HG02981 (cell line): ENCODE measurements at regions not wholly inside any gene's neighbourhood (a gene's known extent, or its start where the extent isn't known, plus 50 kb on each side); places are given as distances from the start of the nearest gene placed in this dataset.
A peak's percentile ranks its signal among the peaks of the same experiment; 100 is the strongest.
"Not testable (repeated sequence)": the region's sequence is repeated elsewhere in the genome, so short reads cannot be mapped to it uniquely, and the experiment has no call there.

Source experiments
- ATAC-seq: cut with Tn5 transposase; IDR thresholded peaks from one replicate; pipeline ENCODE4 v1.9.1; 2021; ENCODE audit warnings: mild to moderate bottlenecking, moderate library complexity; ENCODE audit not compliant: unreplicated experiment

- peak; percentile 73 for ATAC-seq
Measured at GRCh38 chr6:139736325-139736906, 362.0 kb upstream of the CITED2 start.

- no peak for ATAC-seq
Measured at GRCh38 chr6:139732451-139732850, 358.0 kb upstream of the CITED2 start.

DNA sequence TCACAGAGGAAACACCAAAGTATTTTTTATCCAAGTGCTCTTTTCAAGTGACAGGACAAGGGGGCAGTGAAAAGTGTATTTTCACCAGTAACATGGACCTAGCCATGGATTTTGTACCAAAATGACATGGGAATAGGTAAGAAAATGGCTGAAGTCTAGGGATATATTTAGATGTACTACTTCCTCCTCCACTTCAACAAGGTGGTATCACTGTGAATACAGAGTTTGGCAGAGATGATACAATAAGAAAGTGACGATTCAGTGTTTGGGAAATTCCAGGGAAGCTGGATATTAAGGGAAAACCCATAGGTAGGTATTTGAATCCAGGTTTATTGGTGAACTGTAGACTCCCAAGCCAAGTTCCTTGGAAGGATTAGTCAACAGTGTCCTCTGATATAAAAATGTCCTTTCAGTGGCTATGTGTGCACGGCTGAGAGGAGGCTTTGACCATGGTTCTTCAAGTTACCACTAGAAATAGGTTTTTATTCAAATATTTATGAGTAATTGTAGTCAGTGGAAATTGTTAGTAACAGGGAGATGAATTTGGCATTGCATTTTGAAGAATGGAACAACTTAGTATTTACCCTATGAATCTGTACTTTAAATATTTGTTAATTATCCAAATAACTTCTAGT is 356.0 kb upstream of the CITED2 start:
- no peak for ATAC-seq

- no peak for ATAC-seq
Measured at GRCh38 chr6:139728876-139729427, 354.5 kb upstream of the CITED2 start.

- not testable (repeated sequence) for ATAC-seq
Measured at GRCh38 chr6:139726272-139726671, 351.8 kb upstream of the CITED2 start.

DNA sequence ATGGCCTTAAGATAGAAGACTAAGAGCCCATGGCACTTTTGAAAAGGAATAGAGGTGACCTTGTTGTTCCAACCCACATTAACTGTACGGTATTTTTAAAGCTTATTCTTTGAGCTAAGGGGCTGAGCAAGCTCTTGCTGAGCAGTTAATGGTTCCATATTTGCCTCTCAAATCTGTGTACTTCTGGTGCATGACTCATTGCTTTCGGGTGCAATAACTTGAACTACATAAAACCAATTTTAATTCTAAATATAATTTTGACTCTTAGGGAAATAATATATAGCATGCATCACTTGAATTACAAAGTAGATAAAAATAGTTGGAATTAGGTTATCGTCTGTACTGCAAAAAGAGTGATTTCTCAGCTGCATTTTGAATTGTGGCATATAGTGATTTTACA is 348.1 kb upstream of the CITED2 start:
- ATAC-seq, result no peak

- ATAC-seq, result no peak
Measured at GRCh38 chr6:139721954-139722353, 347.5 kb upstream of the CITED2 start.

DNA sequence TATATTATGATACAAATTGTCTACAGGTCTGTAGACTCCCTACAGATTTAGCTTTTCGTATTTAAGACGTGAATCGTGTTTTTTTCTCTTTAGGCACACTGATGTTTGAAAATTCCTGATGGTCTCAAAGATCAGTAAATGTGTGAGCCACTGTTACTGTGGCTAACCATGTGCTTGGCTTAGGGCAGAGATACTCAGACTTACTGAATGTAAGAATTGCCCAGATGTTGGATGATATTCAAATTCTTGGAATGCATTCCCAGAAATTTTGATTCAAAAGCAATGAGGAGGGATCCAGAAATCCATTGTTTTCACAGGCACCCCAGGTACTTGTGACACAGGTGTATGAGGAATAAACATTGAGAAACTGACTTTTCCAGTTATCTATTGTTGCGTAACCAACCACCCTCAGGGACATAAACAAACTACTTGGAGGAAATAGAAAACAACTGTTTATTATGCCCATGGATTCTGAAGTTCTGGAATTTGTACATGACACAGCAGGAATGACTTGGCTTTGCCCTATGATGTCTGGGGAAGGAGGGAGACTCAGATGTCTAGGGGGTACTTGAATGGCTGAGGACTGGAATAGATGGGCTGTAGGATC is 339.6 kb upstream of the CITED2 start:
- no peak for ATAC-seq

GRCh38 chr6:139713424-139713823 is 339.0 kb upstream of the CITED2 start:
- ATAC-seq, result no peak

DNA sequence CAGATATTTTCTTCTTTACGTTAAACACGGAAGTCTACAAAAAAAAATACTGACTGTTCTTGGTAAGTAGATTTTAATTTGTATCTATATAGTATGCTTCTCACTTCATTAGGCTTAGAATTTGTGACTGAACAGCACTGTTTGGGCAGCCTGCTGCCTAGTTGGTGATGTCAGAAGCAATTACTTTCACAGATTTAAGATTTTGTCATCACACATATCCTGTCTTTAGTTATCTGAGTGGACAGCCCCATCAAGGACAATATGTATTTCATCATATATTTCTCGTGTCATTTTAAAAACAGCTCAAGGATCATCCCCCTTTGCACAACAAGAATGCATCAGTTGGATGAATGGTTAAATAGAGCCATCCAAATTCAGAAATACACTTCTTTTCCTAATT is 338.4 kb upstream of the CITED2 start:
- ATAC-seq, result no peak

GRCh38 chr6:139711804-139712585 is 337.5 kb upstream of the CITED2 start:
- ATAC-seq, result no peak

DNA sequence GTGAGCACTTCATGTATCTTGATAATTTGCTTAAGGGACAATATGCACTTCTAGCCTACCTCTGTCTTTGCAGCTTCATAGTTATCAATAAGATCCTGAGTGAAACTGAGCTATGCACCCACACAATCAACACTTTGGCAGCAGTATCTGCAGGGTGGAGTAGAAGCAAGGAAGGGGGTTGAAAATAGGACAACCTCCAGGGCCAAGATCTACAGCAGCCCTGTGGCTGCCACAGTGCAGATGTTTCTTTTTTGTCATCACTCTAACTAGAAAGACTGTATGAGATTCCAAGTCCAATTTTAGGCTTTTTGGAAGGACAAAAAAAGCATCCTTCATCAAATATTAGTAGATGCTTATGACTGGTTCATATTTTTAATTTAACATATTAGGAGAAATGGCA is 336.1 kb upstream of the CITED2 start:
- no peak for ATAC-seq

- ATAC-seq, result no peak
Measured at GRCh38 chr6:139708337-139709199, 334.1 kb upstream of the CITED2 start.

- no peak for ATAC-seq
Measured at GRCh38 chr6:139706912-139707311, 332.5 kb upstream of the CITED2 start.

- ATAC-seq, result no peak
Measured at GRCh38 chr6:139705284-139705683, 330.8 kb upstream of the CITED2 start.

DNA sequence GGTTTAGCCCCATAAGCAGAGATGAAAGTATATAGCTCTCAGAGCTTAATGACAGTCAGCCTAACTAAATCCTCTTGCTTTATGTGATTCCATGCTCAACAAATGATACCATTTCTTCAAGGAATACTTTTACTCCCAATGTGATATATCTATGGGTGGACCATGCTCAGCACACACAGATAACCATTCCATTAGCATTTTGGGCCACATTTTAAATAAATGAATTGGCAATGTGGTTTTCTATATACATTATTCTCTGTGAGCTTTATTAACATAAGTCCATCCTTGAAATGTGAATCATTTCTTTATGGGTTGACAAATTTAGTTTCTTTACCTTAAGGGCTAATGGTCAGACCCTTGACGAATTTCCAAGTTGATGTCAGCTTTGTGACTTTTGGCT is 329.3 kb upstream of the CITED2 start:
- ATAC-seq, result no peak

DNA sequence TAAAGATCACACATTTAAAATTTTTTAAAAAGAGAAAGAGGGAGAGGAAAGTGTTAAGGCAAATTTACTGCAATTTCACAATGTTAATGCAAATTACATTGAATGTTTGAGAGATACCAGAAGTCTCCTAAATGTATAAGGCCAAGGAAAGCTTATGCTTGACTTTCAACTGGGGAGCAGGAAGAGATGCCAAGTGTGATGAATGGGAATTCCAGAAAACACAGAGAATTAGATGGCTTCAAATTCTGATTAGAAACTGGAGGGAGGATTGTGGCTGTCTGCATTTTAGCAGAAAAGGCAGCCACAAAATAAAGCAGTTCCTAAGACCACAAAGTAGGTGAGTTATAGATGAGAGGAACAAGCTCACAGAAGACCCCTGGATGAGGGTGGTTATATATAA is 328.3 kb upstream of the CITED2 start:
- no peak for ATAC-seq

DNA sequence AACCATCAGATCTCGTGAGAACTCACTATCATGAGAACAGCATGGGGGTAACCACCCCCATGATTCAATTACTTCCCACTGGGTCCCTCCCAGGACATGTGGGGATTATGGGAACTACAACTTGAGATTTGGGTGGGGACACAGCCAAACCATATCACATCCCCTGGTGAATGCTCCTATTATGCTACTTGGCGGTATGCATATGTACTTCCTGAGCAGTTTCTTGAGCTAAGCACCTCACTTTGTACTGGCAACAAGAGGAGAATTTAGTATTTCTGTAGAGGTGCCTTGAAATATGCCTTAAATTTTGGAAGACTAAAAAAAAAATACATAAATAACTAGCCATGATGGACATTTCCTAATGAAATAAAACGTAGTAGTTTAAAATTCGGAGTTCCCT is 327.2 kb upstream of the CITED2 start:
- ATAC-seq, result no peak

DNA sequence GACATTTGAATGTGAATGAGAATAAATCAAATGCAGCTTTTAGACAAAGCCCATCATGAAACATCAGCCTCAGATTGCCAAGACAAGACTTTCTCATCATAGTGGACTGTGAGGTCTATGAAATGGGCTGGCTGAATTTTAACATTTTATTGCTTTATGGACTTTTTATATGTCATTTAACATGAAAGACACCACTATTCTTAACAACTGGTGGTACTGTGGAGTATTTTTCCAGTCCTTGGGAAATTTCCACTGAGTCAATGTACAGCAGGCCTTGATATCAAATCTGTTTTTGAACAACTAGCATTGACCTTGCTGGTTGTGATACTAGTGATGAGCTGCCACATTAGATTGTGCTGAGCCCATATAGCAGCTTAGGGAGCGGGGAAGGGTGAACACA is 326.6 kb upstream of the CITED2 start:
- ATAC-seq, result no peak

- ATAC-seq, result no peak
Measured at GRCh38 chr6:139699911-139700310, 325.5 kb upstream of the CITED2 start.

GRCh38 chr6:139699335-139699734 is 324.9 kb upstream of the CITED2 start:
- no peak for ATAC-seq
